ENCODE measurements at regions not wholly inside any gene's neighbourhood (a gene's known extent, or its start where the extent isn't known, plus 50 kb on each side); places are given as distances from the start of the nearest gene placed in this dataset.
"Not testable (repeated sequence)": the region's sequence is repeated elsewhere in the genome, so short reads cannot be mapped to it uniquely, and the experiment has no call there.

DNA sequence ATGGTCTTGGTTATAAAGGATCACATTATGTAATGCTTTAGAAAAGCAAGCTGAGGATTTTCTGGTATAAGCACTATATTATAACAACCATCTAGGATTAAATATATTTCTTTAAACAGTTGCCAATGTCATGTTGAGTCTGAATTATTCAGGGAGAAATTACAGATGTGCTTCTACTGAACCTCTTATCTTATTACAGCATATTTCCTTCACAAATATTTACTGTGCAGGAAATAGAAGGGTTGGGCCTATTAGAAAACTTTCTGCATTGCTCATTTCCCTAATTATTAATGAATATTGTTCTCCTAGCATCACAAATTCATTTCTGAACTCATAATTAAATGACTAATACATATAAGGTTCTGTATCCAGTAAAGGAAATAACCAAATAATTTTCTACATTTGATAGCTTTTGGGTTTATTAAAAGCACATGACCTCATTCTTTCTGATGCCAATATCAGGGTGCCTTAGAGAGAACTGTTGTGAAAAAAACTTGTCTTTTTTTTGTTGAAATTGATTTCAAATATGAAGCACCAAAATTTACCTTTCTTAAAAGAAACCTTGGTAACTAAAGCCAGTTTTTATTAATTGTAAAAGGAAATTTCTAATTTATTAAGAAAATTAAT is 476.8 kb upstream of the PTGER4 start:
- intact Hi-C loops (cut with DNase I), result no loop called here
- DNase-seq, result no peak

- intact Hi-C loops (cut with DNase I), result no loop called here
- no peak for DNase-seq
Measured at GRCh38 chr5:40198736-40199135, 481.0 kb upstream of the PTGER4 start.

- intact Hi-C loops (cut with DNase I); DNase-seq: not testable (repeated sequence)
Measured at GRCh38 chr5:40195574-40195973, 484.1 kb upstream of the PTGER4 start.

DNA sequence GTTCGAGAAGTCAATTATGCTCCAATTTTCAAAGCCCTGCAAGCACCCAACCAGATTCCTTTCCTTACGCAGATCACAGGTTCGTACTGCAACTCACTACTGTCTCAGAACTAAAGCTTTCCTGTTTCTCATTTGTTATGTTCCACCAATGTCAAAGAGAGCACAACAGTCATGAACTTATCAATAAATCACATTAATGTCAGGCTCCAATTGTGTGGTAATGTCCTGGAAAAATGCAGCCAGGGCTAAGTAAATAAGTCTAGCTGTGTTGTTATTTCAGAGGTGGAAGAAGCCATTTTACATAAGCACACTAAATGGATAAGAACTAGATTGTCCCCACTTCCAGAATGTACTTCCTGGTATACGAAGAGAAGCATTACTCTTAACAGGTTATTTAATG is 488.6 kb upstream of the PTGER4 start:
- DNase-seq, result no peak
- intact Hi-C loops (cut with DNase I), result no loop called here

DNA sequence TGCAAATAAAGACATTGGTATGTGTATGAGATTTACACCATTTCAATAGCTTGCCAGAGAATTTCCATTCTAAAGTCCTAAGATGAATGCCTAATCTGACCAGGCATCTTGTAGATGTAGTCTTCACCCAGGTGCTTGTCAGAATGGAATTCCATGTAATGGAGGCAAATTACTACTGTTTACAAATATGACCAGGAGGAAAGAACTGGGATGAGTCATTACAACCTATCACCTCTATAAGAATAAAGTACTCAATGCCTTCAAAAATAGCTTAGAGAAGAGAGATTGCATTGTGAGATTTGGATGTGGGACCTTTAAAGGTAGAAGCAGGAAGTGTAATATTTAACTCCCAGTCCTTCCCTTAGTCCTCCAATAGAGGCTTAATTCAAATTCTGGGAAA is 507.0 kb upstream of the PTGER4 start:
- no peak for DNase-seq
- intact Hi-C loops (cut with DNase I), result no loop called here

DNA sequence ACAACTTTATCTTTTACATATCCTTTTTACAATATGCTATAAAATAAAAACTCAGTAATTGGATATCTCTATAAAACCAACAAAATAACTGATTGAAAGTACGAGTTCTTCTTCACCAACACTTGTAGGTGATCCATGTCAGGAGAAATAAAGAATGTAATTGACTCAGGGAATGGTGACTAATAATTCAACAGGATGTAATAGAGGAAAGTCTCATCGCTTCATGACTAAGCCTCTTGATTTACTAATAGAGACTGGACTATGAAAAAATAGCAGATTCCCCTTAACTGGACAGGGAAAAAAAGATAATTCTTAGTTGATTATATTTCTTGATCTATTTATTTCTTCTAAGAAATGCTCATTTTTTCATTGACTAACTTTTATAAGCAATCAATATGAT is 507.7 kb upstream of the PTGER4 start:
- intact Hi-C loops (cut with DNase I), result no loop called here

DNA sequence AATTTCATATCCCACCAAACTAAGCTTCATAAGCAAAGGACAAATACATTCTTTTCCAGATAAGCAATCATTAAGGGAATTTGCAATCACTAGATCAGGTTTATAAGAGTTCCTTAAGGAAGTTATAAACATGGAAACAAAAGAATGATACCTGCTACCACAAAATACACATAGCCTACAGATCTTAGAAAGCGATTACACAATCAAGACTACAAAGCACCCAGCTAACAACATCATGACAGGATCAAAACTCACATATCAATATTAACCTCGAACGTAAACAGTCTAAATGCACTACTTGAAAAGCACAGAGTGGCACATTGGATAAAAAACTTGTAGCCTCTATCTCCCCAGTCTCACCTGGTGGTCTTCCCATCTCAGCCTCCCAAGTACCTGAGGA is 512.4 kb upstream of the PTGER4 start:
- intact Hi-C loops (cut with DNase I), result no loop called here
- no peak for DNase-seq

More for the DNA sequence above, 507.7 kb upstream of the PTGER4 start:
- no peak for DNase-seq

- no peak for DNase-seq
- intact Hi-C loops (cut with DNase I), result no loop called here
Measured at GRCh38 chr5:40166802-40167201, 512.9 kb upstream of the PTGER4 start.

- DNase-seq, result no peak
- intact Hi-C loops (cut with DNase I), result no loop called here
Measured at GRCh38 chr5:40165789-40166728, 513.7 kb upstream of the PTGER4 start.

DNA sequence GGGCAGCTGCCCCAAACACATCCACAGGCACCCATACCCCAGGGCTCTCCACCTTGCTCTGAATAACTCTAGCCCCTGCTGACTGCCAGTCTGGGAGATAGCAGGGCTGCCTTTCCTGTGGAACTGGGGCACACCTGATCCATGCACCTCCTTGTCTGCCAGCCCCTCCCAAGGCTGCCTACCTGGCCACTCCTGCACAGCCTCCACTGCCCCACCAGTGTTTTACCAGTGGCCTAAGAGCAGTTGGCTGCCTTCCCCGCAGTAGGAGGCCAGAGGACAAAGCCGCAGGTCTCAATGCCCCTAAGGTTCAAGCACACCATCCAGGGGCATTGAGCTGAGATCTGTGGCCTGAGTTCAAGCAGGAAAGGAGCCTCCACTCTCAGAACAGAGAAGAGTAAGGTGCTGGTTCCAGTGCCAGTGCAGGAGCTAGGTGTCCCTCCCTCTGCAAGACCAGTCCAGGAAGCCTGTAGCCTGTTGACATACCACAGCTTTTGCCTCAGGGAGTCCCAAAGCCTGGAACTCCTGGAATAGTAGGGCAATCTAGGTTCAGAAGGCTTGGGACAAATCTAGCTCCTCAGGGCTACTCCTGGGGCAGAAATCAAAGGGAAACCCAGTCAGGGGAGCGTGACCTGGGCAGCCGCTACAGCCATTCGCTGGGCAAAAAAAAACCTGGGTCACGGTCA is 514.5 kb upstream of the PTGER4 start:
- DNase-seq, result no peak
- intact Hi-C loops (cut with DNase I), result no loop called here

DNA sequence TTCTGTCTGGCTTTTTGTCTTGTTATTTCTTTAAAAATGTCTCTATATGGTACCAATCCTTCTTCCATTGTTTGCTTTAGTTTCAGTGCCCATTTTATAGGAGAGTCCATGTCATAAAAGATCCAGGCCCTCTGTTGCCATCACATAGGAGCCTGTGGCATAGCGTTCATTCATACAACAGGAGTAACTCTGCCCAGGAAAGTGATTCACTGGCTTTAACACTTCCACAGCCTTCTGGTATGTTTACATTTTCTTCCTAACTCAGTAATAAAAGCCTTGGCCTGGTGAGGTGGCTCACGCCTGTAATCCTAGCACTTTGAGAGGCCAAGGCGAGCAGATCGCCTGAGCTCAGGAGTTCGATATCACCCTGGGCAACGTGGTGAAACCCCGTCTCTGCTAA is 519.3 kb upstream of the PTGER4 start:
- intact Hi-C loops (cut with DNase I), result no loop called here

DNA sequence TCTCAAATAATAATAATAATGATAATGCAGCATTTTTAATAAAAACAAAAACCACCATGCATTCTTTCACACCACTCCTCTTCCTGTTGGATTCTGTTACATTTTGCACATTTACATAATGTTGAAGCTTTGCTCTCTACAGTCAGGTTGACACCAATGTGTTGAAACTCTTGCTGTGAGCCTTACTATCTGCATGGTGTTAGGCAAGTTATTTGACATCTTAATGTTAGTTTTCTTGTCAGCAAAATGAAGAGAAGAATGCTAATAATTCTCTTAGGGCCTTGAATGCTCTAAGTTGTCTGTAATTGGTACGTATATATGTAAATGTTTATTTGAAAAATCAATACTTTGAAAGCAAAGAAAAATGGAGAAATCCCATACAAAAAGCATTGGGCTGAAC is 525.5 kb upstream of the PTGER4 start:
- intact Hi-C loops (cut with DNase I), result no loop called here

More for the DNA sequence above, 519.3 kb upstream of the PTGER4 start:
- DNase-seq, result no peak

DNA sequence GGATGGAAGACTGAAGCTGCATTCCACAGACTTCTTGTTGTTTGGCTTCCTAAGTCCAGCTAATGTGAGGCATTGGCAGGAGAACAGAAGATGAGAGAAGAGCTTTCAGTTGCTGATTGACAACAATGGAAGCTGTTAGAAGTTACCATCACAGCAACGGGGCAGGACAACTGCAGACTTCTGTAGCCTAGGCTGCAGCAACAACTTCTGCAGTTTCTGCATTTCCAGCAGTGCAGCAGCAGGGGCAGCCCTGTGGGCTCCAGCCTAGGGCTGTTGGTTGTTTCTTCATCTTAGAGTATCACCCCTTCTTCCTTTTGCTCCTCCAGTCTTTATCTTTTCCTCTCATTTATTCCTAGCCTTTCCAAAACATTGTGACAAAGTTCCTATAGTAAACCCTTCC is 528.8 kb upstream of the PTGER4 start:
- peak in 3 of 42 donors; percentile 1 to 6 (median 4) for DNase-seq
- intact Hi-C loops (cut with DNase I), result no loop called here

More for the DNA sequence above, 525.5 kb upstream of the PTGER4 start:
- DNase-seq, result no peak

DNA sequence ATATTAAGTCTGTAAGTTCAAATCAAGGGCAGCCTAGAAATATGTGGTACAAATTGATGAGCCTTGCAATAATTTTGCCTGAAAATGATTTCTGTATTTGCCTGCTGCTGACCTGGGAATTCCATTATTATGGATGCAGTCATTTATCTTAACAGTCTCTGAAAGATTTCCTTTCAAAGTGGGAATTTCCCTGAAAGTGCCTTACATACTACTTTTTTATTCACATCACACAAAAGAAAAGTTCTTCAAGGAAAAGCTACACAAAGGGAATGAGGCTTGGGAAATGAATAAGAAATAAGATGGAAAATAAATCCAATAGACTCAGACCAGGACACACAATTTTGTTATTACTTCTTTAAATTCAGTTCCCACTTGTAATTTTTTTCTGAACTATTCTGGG is 537.8 kb upstream of the PTGER4 start:
- intact Hi-C loops (cut with DNase I), result no loop called here
- no peak for DNase-seq

DNA sequence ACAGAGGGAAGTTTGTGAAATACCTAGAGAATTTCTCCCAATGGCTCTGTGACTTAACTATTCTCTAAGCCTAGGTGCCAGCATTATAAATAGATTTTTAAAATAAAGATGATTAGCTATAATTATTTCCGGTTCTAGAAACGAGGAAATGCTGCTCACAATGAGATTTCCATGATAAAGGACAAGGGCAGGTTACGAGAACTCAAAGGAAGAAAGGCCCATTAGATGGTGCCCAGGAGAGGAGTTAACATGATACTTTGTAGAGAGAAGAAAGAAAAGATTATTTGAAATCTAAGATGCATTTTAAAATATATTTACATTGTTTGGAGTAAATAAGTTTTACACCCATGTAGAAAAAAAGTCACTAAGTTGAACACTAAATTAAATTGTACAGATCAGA is 538.3 kb upstream of the PTGER4 start:
- intact Hi-C loops (cut with DNase I), result no loop called here

GRCh38 chr5:40137223-40137622 is 542.5 kb upstream of the PTGER4 start:
- intact Hi-C loops (cut with DNase I), result no loop called here

More for the DNA sequence above, 538.3 kb upstream of the PTGER4 start:
- no peak for DNase-seq

DNA sequence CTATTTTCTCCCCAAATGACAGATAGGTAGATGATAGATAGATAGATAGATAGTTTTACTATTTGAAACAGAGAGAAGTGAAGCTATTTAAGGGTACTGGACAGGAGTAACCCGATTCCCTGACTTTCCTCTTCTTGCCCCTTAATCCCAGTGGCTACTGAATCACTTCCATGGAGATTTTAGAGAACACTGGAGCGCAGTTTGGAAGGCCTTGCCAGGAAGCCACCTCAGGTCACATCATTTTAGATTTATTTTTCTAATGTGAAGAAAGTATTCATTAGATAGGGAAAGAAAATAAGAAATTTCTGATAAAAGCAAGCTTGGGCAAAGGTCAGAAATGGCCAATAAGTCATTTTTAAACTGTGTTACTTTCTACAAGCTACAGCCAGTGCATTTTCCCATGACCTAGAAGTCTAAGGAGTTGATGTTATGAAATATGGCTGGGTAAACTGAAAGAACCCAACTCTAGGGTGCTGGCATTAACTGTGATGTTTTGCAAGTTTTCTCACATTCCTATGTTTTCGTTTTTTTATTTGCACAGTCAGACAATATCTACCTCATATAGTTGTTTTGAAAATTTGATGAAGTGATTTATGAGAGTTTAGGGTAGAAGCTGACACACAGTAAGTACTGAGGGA is 544.7 kb upstream of the PTGER4 start:
- intact Hi-C loops (cut with DNase I), result no loop called here
- no peak for DNase-seq

More at GRCh38 chr5:40137223-40137622, 542.5 kb upstream of the PTGER4 start:
- DNase-seq, result no peak

GRCh38 chr5:40124367-40124766 is 555.3 kb upstream of the PTGER4 start:
- intact Hi-C loops (cut with DNase I), result no loop called here
- DNase-seq, result no peak

GRCh38 chr5:40121236-40121635 is 558.5 kb upstream of the PTGER4 start:
- no peak for DNase-seq
- intact Hi-C loops (cut with DNase I), result no loop called here

- no peak for DNase-seq
- intact Hi-C loops (cut with DNase I), result no loop called here
Measured at GRCh38 chr5:40112875-40113274, 566.8 kb upstream of the PTGER4 start.
